ENCODE measurements at regions not wholly inside any gene's neighbourhood (a gene's known extent, or its start where the extent isn't known, plus 50 kb on each side); places are given as distances from the start of the nearest gene placed in this dataset.

- H3K27me3 Mint-ChIP-seq = no peaks in the 10 kb centered on the region
- TF ChIP-seq CTCF (conservative IDR thresholded peaks at IDR 0.05) = no peak
- peaks cover 6% of the 10 kb centered on the region for H3K9me3 Mint-ChIP-seq
- H3K36me3 Mint-ChIP-seq = no peaks in the 10 kb centered on the region
- H3K4me3 Mint-ChIP-seq = no peak overlapping the region
- H3K4me1 Mint-ChIP-seq (ENCODE audit: unreplicated experiment) = peaks cover 24% of the 10 kb centered on the region
- DNase-seq (ENCODE audit: extremely low spot score, unreplicated experiment) = no peak
- H3K27ac Mint-ChIP-seq = no peak overlapping the region
Measured at GRCh38 chr2:12161085-12161484, 414.7 kb downstream of the LPIN1 start.

GRCh38 chr2:12162269-12163247, 416.1 kb downstream of the LPIN1 start:
- Mint-ChIP-seq H3K9me3 (peaks cover 6% of the 10 kb centered on the region), H3K27me3 (no peaks in the 10 kb centered on the region), H3K4me1 (ENCODE audit: unreplicated experiment) (peaks cover 28% of the 10 kb centered on the region), H3K36me3 (no peaks in the 10 kb centered on the region), H3K4me3 (peak overlapping the region; percentile 2), H3K27ac (no peak overlapping the region)
- no peak for DNase-seq (ENCODE audit: extremely low spot score, unreplicated experiment)
- no peak for TF ChIP-seq CTCF (conservative IDR thresholded peaks at IDR 0.05)

- H3K27ac Mint-ChIP-seq = peak overlapping the region; percentile 40
- no peaks in the 10 kb centered on the region for H3K36me3 Mint-ChIP-seq
- no peak overlapping the region for H3K4me3 Mint-ChIP-seq
- DNase-seq (ENCODE audit: extremely low spot score, unreplicated experiment) = no peak
- H3K4me1 Mint-ChIP-seq (ENCODE audit: unreplicated experiment) = peaks cover 41% of the 10 kb centered on the region
- TF ChIP-seq CTCF (conservative IDR thresholded peaks at IDR 0.05) = no peak
- H3K27me3 Mint-ChIP-seq = no peaks in the 10 kb centered on the region
- H3K9me3 Mint-ChIP-seq = peaks cover 6% of the 10 kb centered on the region
Measured at GRCh38 chr2:12163866-12164265, 417.4 kb downstream of the LPIN1 start.

- DNase-seq (ENCODE audit: extremely low spot score, unreplicated experiment) = no peak
- no peaks in the 10 kb centered on the region for H3K27me3 Mint-ChIP-seq
- no peak for TF ChIP-seq CTCF (conservative IDR thresholded peaks at IDR 0.05)
- peaks cover 6% of the 10 kb centered on the region for H3K9me3 Mint-ChIP-seq
- H3K4me1 Mint-ChIP-seq (ENCODE audit: unreplicated experiment) = peaks cover 49% of the 10 kb centered on the region
- H3K36me3 Mint-ChIP-seq = no peaks in the 10 kb centered on the region
- no peak overlapping the region for H3K27ac Mint-ChIP-seq
- no peak overlapping the region for H3K4me3 Mint-ChIP-seq
Measured at GRCh38 chr2:12164689-12165088, 418.3 kb downstream of the LPIN1 start.

- H3K27me3 Mint-ChIP-seq = no peaks in the 10 kb centered on the region
- no peaks in the 10 kb centered on the region for H3K9me3 Mint-ChIP-seq
- TF ChIP-seq CTCF (conservative IDR thresholded peaks at IDR 0.05) = peak; percentile 76
- no peaks in the 10 kb centered on the region for H3K36me3 Mint-ChIP-seq
- peak overlapping the region; percentile 87 for H3K27ac Mint-ChIP-seq
- H3K4me1 Mint-ChIP-seq (ENCODE audit: unreplicated experiment) = peaks cover 52% of the 10 kb centered on the region
- H3K4me3 Mint-ChIP-seq = no peak overlapping the region
- no peak for DNase-seq (ENCODE audit: extremely low spot score, unreplicated experiment)
Measured at GRCh38 chr2:12167525-12168317, 421.3 kb downstream of the LPIN1 start.
